ENCODE measurements at regions not wholly inside any gene's neighbourhood (a gene's known extent, or its start where the extent isn't known, plus 50 kb on each side); places are given as distances from the start of the nearest gene placed in this dataset.
"Not testable (repeated sequence)": the region's sequence is repeated elsewhere in the genome, so short reads cannot be mapped to it uniquely, and the experiment has no call there.

GRCh38 chr3:190968616-190969015 is 106.1 kb upstream of the GMNC start:
- Histone ChIP-seq H3K36me3 (ENCODE audit: insufficient read depth) (no peaks in the 10 kb centered on the region), H2AFZ (no peak overlapping the region), H3F3A (replicated peaks; ENCODE audit: low read depth) (no peaks in the 10 kb centered on the region), H3K4me2 (peak overlapping the region; percentile 40; the same call in 1 of the 2 replicates), H3K27me3 (ENCODE audit: insufficient read depth) (no peaks in the 10 kb centered on the region), H3K27ac (ENCODE audit: low read depth) (no peak overlapping the region), H3K9me2 (ENCODE audit: insufficient read depth) (no peaks in the 10 kb centered on the region), H3K4me3 (no peak overlapping the region), H3K4me1 (ENCODE audit: insufficient read depth) (peaks cover 6% of the 10 kb centered on the region; the same call in 1 of the 2 replicates), H4K20me1 (replicated peaks; ENCODE audit: insufficient read depth) (no peaks in the 10 kb centered on the region), H3K79me2 (replicated peaks; ENCODE audit: insufficient read depth) (no peaks in the 10 kb centered on the region)
- H3K27me3 Mint-ChIP-seq (ENCODE audit: insufficient read depth, low read depth, poor library complexity), result peaks cover 3% of the 10 kb centered on the region
- H3K27ac Mint-ChIP-seq, result no peak overlapping the region
- DNase-seq (ENCODE audit: low spot score) (peak; percentile 55), ATAC-seq (peak; percentile 93)
- H3K36me3 Mint-ChIP-seq (ENCODE audit: low read depth), result no peaks in the 10 kb centered on the region
- no peak for TF ChIP-seq ETS1 (IDR thresholded peaks at IDR 0.05)
- no peak for TF ChIP-seq ZNF331 (CRISPR knock-in tag; IDR thresholded peaks at IDR 0.05; ENCODE audit: low read depth)
- peak; percentile 36; the same call in 1 of the 2 replicates for TF ChIP-seq ZNF462 (CRISPR knock-in tag; IDR thresholded peaks at IDR 0.05)
- TF ChIP-seq POLR2AphosphoS5 (IDR thresholded peaks at IDR 0.05; ENCODE audit: low read depth), result no peak
- TF ChIP-seq CTCF (conservative IDR thresholded peaks at IDR 0.05; ENCODE audit: low read depth in 2 of 2), result no peak
- peaks cover 13% of the 10 kb centered on the region; the same call in 2 of the 3 replicates for H3K4me1 Mint-ChIP-seq
- H3K9me3 Mint-ChIP-seq, result no peaks in the 10 kb centered on the region
- no peak overlapping the region for H3K4me3 Mint-ChIP-seq

- Mint-ChIP-seq H3K27ac (peak overlapping the region; percentile 86; the same call in 1 of the 2 replicates), H3K4me1 (peaks cover 13% of the 10 kb centered on the region; the same call in 2 of the 3 replicates), H3K4me3 (peak overlapping the region; percentile 76)
- not testable (repeated sequence) for H3F3A ChIP-seq (replicated peaks; ENCODE audit: low read depth); H3K27ac ChIP-seq (ENCODE audit: low read depth); ATAC-seq; H3K4me1 ChIP-seq (ENCODE audit: insufficient read depth); H3K9me3 Mint-ChIP-seq; H4K20me1 ChIP-seq (replicated peaks; ENCODE audit: insufficient read depth); H3K36me3 Mint-ChIP-seq (ENCODE audit: low read depth); H3K79me2 ChIP-seq (replicated peaks; ENCODE audit: insufficient read depth); H3K27me3 ChIP-seq (ENCODE audit: insufficient read depth); DNase-seq (ENCODE audit: low spot score); H3K27me3 Mint-ChIP-seq (ENCODE audit: insufficient read depth, low read depth, poor library complexity); H3K36me3 ChIP-seq (ENCODE audit: insufficient read depth); H3K9me2 ChIP-seq (ENCODE audit: insufficient read depth)
- H3K4me2 ChIP-seq, result peak overlapping the region; percentile 65; the same call in 1 of the 2 replicates
- H2AFZ ChIP-seq, result peak overlapping the region; percentile 69; the same call in 1 of the 2 replicates
- peak overlapping the region; percentile 65 for H3K4me3 ChIP-seq
Measured at GRCh38 chr3:190964931-190965330, 102.4 kb upstream of the GMNC start.

Data from GM23338 (cell line).